SK-N-SH treated with all-trans-retinoic acid at 6 μM for 48 hours (cell line): ENCODE measurements at regions not wholly inside any gene's neighbourhood (a gene's known extent, or its start where the extent isn't known, plus 50 kb on each side); places are given as distances from the start of the nearest gene placed in this dataset.

Experiments
- ATAC-seq: fragments of 200-7000 bp; cut with Tn5 transposase; 3 replicates; pipeline ENCODE4 v1.9.1; 2020; ENCODE audit warnings: mild to moderate bottlenecking, moderate library complexity
- ARNTL ChIP-seq: fragments of 450-650 bp; formaldehyde crosslinking; IDR thresholded peaks from 2 replicates; pipeline ENCODE4 v1.5.0; 2020; ENCODE audit warnings: low read depth, mild to moderate bottlenecking, moderate library complexity, borderline replicate concordance
- BACH2 ChIP-seq: fragments of 250-450 bp; sonication (Bioruptor Pico); IDR thresholded peaks from 2 replicates; pipeline ENCODE4 v1.9.0; 2021; ENCODE audit warnings: mild to moderate bottlenecking, borderline replicate concordance
- CREB5 ChIP-seq: fragments of 250-450 bp; sonication (Bioruptor Pico); IDR thresholded peaks from 2 replicates; pipeline ENCODE4 v1.5.1; 2020; ENCODE audit warnings: low read depth, mild to moderate bottlenecking, moderate library complexity
- CSDC2 ChIP-seq: fragments of 250-450 bp; sonication (Bioruptor Pico); IDR thresholded peaks from 2 replicates; pipeline ENCODE4 v1.5.0; 2020; ENCODE audit warnings: mild to moderate bottlenecking, moderate library complexity
- CSRNP3 ChIP-seq: fragments of 250-450 bp; sonication (Bioruptor Pico); IDR thresholded peaks from 2 replicates; pipeline ENCODE4 v1.5.1; 2021; ENCODE audit warnings: mild to moderate bottlenecking, moderate library complexity
- ESRRG ChIP-seq: fragments of 250-450 bp; sonication (Bioruptor Pico); IDR thresholded peaks from 2 replicates; pipeline ENCODE4 v1.6.1; 2021; ENCODE audit warnings: mild to moderate bottlenecking
- GLIS3 ChIP-seq: fragments of 250-450 bp; sonication (Bioruptor Pico); IDR thresholded peaks from 2 replicates; pipeline ENCODE4 v1.5.0; 2020; ENCODE audit warnings: mild to moderate bottlenecking, moderate library complexity
- ISL1 ChIP-seq: fragments of 250-450 bp; sonication (Bioruptor Pico); IDR thresholded peaks from 2 replicates; pipeline ENCODE4 v2.1.2; 2022; ENCODE audit warnings: mild to moderate bottlenecking, moderate library complexity
- OSR1 ChIP-seq: fragments of 250-450 bp; sonication (Bioruptor Pico); IDR thresholded peaks from 2 replicates; pipeline ENCODE4 v1.8.0; 2022; ENCODE audit warnings: moderate library complexity, mild to moderate bottlenecking, inconsistent platforms
- PATZ1 ChIP-seq: fragments of 250-450 bp; sonication (Bioruptor Pico); IDR thresholded peaks from 2 replicates; pipeline ENCODE4 v1.8.0; 2020; ENCODE audit warnings: mild to moderate bottlenecking, moderate library complexity, borderline replicate concordance
- POU6F1 ChIP-seq: fragments of 250-450 bp; sonication (Bioruptor Pico); IDR thresholded peaks from 2 replicates; pipeline ENCODE4 v1.8.0; 2021; ENCODE audit warnings: low read depth, mild to moderate bottlenecking, moderate library complexity, borderline replicate concordance
- PPARA ChIP-seq: fragments of 250-450 bp; sonication (Bioruptor Pico); IDR thresholded peaks from 2 replicates; pipeline ENCODE4 v1.5.0; 2020; ENCODE audit warnings: mild to moderate bottlenecking, borderline replicate concordance
- RARB ChIP-seq: fragments of 250-450 bp; sonication (Bioruptor Pico); IDR thresholded peaks from 2 replicates; pipeline ENCODE4 v1.8.0; 2021; ENCODE audit warnings: mild to moderate bottlenecking, moderate library complexity
- SNAI2 ChIP-seq: fragments of 250-450 bp; sonication (Bioruptor Pico); IDR thresholded peaks from 2 replicates; pipeline ENCODE4 v1.5.0; 2020; ENCODE audit warnings: mild to moderate bottlenecking, moderate library complexity
- TOX ChIP-seq: fragments of 250-450 bp; sonication (Bioruptor Pico); IDR thresholded peaks from 2 replicates; pipeline ENCODE4 v1.8.0; 2021; ENCODE audit warnings: mild to moderate bottlenecking, moderate library complexity, borderline replicate concordance
- TSHZ2 ChIP-seq: fragments of 250-450 bp; sonication (Bioruptor Pico); IDR thresholded peaks from 2 replicates; pipeline ENCODE4 v1.5.0; 2020; ENCODE audit warnings: mild to moderate bottlenecking, moderate library complexity
- ZC3H10 ChIP-seq: fragments of 250-450 bp; sonication (Bioruptor Pico); IDR thresholded peaks from 2 replicates; pipeline ENCODE4 v1.5.1; 2021; ENCODE audit warnings: mild to moderate bottlenecking, moderate library complexity
- ZFP3 ChIP-seq: fragments of 250-450 bp; sonication (Bioruptor Pico); IDR thresholded peaks from 2 replicates; pipeline ENCODE4 v1.5.0; 2020; ENCODE audit warnings: mild to moderate bottlenecking, moderate library complexity
- ZFP30 ChIP-seq: fragments of 450-650 bp; formaldehyde crosslinking; IDR thresholded peaks from 2 replicates; pipeline ENCODE4 v1.5.0; 2022; ENCODE audit warnings: mild to moderate bottlenecking, moderate library complexity
- ZNF565 ChIP-seq: fragments of 450-650 bp; formaldehyde crosslinking; conservative IDR thresholded peaks from 2 replicates; pipeline ENCODE4 v1.5.0; 2020; ENCODE audit warnings: low read depth, mild to moderate bottlenecking, moderate library complexity
- ZNF70 ChIP-seq: fragments of 450-650 bp; formaldehyde crosslinking; IDR thresholded peaks from 2 replicates; pipeline ENCODE4 v1.5.0; 2020; ENCODE audit warnings: mild to moderate bottlenecking, moderate library complexity
- ZNF8 ChIP-seq: fragments of 450-650 bp; formaldehyde crosslinking; IDR thresholded peaks from 2 replicates; pipeline ENCODE4 v1.5.0; 2020; ENCODE audit warnings: mild to moderate bottlenecking, moderate library complexity

GRCh38 chr10:91048380-91048779 lies 127.5 kb upstream of the ANKRD1 start:
- no peak for ATAC-seq
- TF ChIP-seq SNAI2 (CRISPR knock-in tag) (no peak), CSRNP3 (CRISPR knock-in tag) (no peak), CREB5 (no peak), ISL1 (CRISPR knock-in tag) (no peak), TOX (CRISPR knock-in tag) (no peak), PATZ1 (no peak), ESRRG (CRISPR knock-in tag) (no peak), ZFP3 (no peak)

- ATAC-seq = no peak
- no peak for TF ChIP-seq PATZ1
- TF ChIP-seq ESRRG (CRISPR knock-in tag) = no peak
- TF ChIP-seq POU6F1 (CRISPR knock-in tag) = no peak
- TF ChIP-seq BACH2 = no peak
- TF ChIP-seq ZC3H10 (CRISPR knock-in tag) = no peak
- TF ChIP-seq ZNF565 = no peak
- no peak for TF ChIP-seq PPARA
- TF ChIP-seq CSRNP3 (CRISPR knock-in tag) = no peak
- TF ChIP-seq GLIS3 = no peak
- no peak for TF ChIP-seq ZFP30 (CRISPR knock-in tag)
- no peak for TF ChIP-seq ARNTL
- TF ChIP-seq RARB (CRISPR knock-in tag) = no peak
- no peak for TF ChIP-seq CSDC2
- TF ChIP-seq SNAI2 (CRISPR knock-in tag) = no peak
- no peak for TF ChIP-seq OSR1 (CRISPR knock-in tag)
- TF ChIP-seq ZNF8 = no peak
- no peak for TF ChIP-seq ISL1 (CRISPR knock-in tag)
- TF ChIP-seq ZFP3 = no peak
- TF ChIP-seq TOX (CRISPR knock-in tag) = no peak
- no peak for TF ChIP-seq ZNF70 (CRISPR knock-in tag)
Measured at GRCh38 chr10:91049296-91049987, 128.6 kb upstream of the ANKRD1 start.

GRCh38 chr10:91049988-91050360 lies 129.1 kb upstream of the ANKRD1 start:
- no peak for ATAC-seq
- TF ChIP-seq BACH2 (no peak), SNAI2 (CRISPR knock-in tag) (no peak), ZC3H10 (CRISPR knock-in tag) (no peak), OSR1 (CRISPR knock-in tag) (no peak), PPARA (no peak), ZNF70 (CRISPR knock-in tag) (no peak), TSHZ2 (CRISPR knock-in tag) (no peak), ZNF565 (no peak), ZFP3 (no peak), CREB5 (no peak)
